H1 (cell line): ENCODE measurements at regions not wholly inside any gene's neighbourhood (a gene's known extent, or its start where the extent isn't known, plus 50 kb on each side); places are given as distances from the start of the nearest gene placed in this dataset.

ENCODE experiments used
- CTCF ChIA-PET: fragments of 300-600 bp; sonication (Branson Sonifier 250); formaldehyde crosslinking; loops from one replicate; lab custom pipeline; 2021; ENCODE audit not compliant: partially characterized antibody; lab: Charles Lee
- POLR2A ChIA-PET: fragments of 300-600 bp; sonication (Branson Sonifier 250); formaldehyde crosslinking; loops from one replicate; lab custom pipeline; 2021; ENCODE audit warnings: inconsistent platforms; ENCODE audit not compliant: partially characterized antibody; lab: Charles Lee
- DNase-seq, 2 experiments: peaks; one replicate each; pipeline versions ENCODE4 v3.0.0 to v3.0.0-alpha.2; 2010 to 2022; ENCODE audit warnings: low spot score in 2 of 2, low read depth in 1 of 2, mixed read lengths in 1 of 2
- FAIRE-seq: peaks from 2 replicates; lab custom pipeline; 2011; peaks lifted over from hg19 to GRCh38; lab: Jason Lieb, UNC
- H2AFZ ChIP-seq: 2 replicates; pipeline ENCODE4 v1.8.1; 2012; ENCODE audit warnings: low read length, inconsistent platforms
- H2AK5ac ChIP-seq: 2 replicates; pipeline ENCODE4 v1.6.1; 2013; ENCODE audit warnings: low read depth, low read length
- H2BK120ac ChIP-seq: replicated peaks from 2 replicates; pipeline ENCODE3; 2013; ENCODE audit warnings: low read depth, low read length, inconsistent platforms
- H2BK12ac ChIP-seq: 2 replicates; pipeline ENCODE4 v1.6.1; 2013; ENCODE audit warnings: low read depth, low read length
- H2BK15ac ChIP-seq: 2 replicates; pipeline ENCODE4 v1.6.1; 2013; ENCODE audit warnings: low read length
- H2BK20ac ChIP-seq: 2 replicates; pipeline ENCODE4 v1.6.1; 2013; ENCODE audit warnings: low read length
- H2BK5ac ChIP-seq: 2 replicates; pipeline ENCODE4 v1.6.1; 2013; ENCODE audit warnings: low read depth, low read length
- H3K14ac ChIP-seq: 2 replicates; pipeline ENCODE4 v1.6.1; 2013; ENCODE audit warnings: inconsistent platforms; ENCODE audit not compliant: insufficient read length
- H3K18ac ChIP-seq: 2 replicates; pipeline ENCODE4 v1.6.1; 2013; ENCODE audit warnings: low read length; ENCODE audit errors: extremely low read depth
- H3K23ac ChIP-seq: 2 replicates; pipeline ENCODE4 v1.6.1; 2013; ENCODE audit warnings: inconsistent platforms; ENCODE audit not compliant: insufficient read length
- H3K23me2 ChIP-seq: 2 replicates; pipeline ENCODE4 v1.6.1; 2013; ENCODE audit warnings: low read depth, low read length
- H3K27ac ChIP-seq: 2 replicates; pipeline ENCODE4 v1.6.1; 2011; ENCODE audit warnings: low read depth, low read length, inconsistent platforms
- H3K27me3 ChIP-seq, 4 experiments: replicated peaks in 1 of 4; 1 replicate in 1 of 4; 2 replicates in 3 of 4; pipeline versions ENCODE4 v1.6.1 to v1.8.1; 2011 to 2013; ENCODE audit warnings: low read length in 3 of 4, mild to moderate bottlenecking in 3 of 4, inconsistent platforms in 2 of 4, mixed read lengths in 2 of 4, moderate library complexity in 1 of 4; ENCODE audit not compliant: control insufficient read depth in 3 of 4, insufficient read depth in 3 of 4; ENCODE audit errors: extremely low read depth in 1 of 4
- H3K36me3 ChIP-seq, 4 experiments: 2 replicates each; pipeline versions ENCODE4 v1.6.1 to v1.8.1; 2011 to 2013; ENCODE audit warnings: mild to moderate bottlenecking in 4 of 4, low read length in 3 of 4, moderate library complexity in 2 of 4, control low read depth in 1 of 4, inconsistent platforms in 1 of 4; ENCODE audit not compliant: insufficient read depth in 4 of 4, control insufficient read depth in 2 of 4
- H3K4ac ChIP-seq: replicated peaks from 2 replicates; pipeline ENCODE3; 2013; ENCODE audit warnings: low read length, low read depth, mixed read lengths, inconsistent platforms; ENCODE audit not compliant: insufficient read length
- H3K4me1 ChIP-seq, 4 experiments: replicated peaks in 1 of 4; 1 replicate in 1 of 4; 2 replicates in 3 of 4; pipeline versions ENCODE4 v1.6.1 to v1.8.1; 2011 to 2013; ENCODE audit warnings: low read length in 3 of 4, inconsistent platforms in 2 of 4, mixed read lengths in 1 of 4; ENCODE audit not compliant: insufficient read depth in 4 of 4, control insufficient read depth in 3 of 4
- H3K4me2 ChIP-seq, 2 experiments: 2 replicates each; pipeline versions ENCODE4 v1.6.1 to v1.8.1; 2011 to 2013; ENCODE audit warnings: low read depth in 2 of 2, low read length in 2 of 2, control low read depth in 1 of 2, inconsistent platforms in 1 of 2, mild to moderate bottlenecking in 1 of 2; ENCODE audit not compliant: insufficient read depth in 1 of 2
- H3K4me3 ChIP-seq, 4 experiments: fragments of 200-600, 300-600 bp in 1 of 4; sonication (generic), shearing (Covaris generic), sonication (Bioruptor Twin) in 1 of 4; 2 replicates each; pipeline versions ENCODE4 v1.5.1 to v1.8.1; 2011 to 2016; ENCODE audit warnings: low read length in 4 of 4, low read depth in 3 of 4, control low read depth in 2 of 4, inconsistent platforms in 2 of 4, mild to moderate bottlenecking in 2 of 4, mixed read lengths in 1 of 4, moderate library complexity in 1 of 4; ENCODE audit not compliant: insufficient read depth in 2 of 4; ENCODE audit errors: extremely low read depth in 1 of 4
- H3K56ac ChIP-seq: replicated peaks from 2 replicates; pipeline ENCODE3; 2013; ENCODE audit warnings: low read depth, mild to moderate bottlenecking, mixed read lengths, low read length, inconsistent platforms; ENCODE audit not compliant: insufficient read length
- H3K79me1 ChIP-seq: 2 replicates; pipeline ENCODE4 v1.6.1; 2013; ENCODE audit warnings: low read depth, low read length, control low read depth
- H3K79me2 ChIP-seq, 2 experiments: 2 replicates each; pipeline versions ENCODE4 v1.6.1 to v1.8.1; 2012 to 2013; ENCODE audit warnings: low read length in 2 of 2, mild to moderate bottlenecking in 2 of 2, inconsistent platforms in 1 of 2; ENCODE audit not compliant: insufficient read depth in 2 of 2, control insufficient read depth in 1 of 2
- H3K9ac ChIP-seq, 4 experiments: replicated peaks in 1 of 4; 1 replicate in 1 of 4; 2 replicates in 3 of 4; pipeline versions ENCODE4 v1.6.1 to v1.8.1; 2011 to 2013; ENCODE audit warnings: low read depth in 3 of 4, low read length in 3 of 4, control low read depth in 2 of 4, mild to moderate bottlenecking in 2 of 4, moderate library complexity in 2 of 4, inconsistent platforms in 1 of 4; ENCODE audit errors: extremely low read depth in 1 of 4
- H3K9me3 ChIP-seq, 2 experiments: 2 replicates each; pipeline versions ENCODE4 v1.6.1 to v1.8.1; 2012 to 2013; ENCODE audit warnings: mild to moderate bottlenecking in 2 of 2, moderate library complexity in 2 of 2, control low read depth in 1 of 2, inconsistent platforms in 1 of 2, low read depth in 1 of 2, low read length in 1 of 2, mixed read lengths in 1 of 2; ENCODE audit not compliant: insufficient read depth in 2 of 2
- H4K20me1 ChIP-seq, 2 experiments: replicated peaks in 1 of 2; 2 replicates each; pipeline versions ENCODE3 to v1.8.1; 2011 to 2013; ENCODE audit warnings: inconsistent platforms in 2 of 2, low read length in 2 of 2, mild to moderate bottlenecking in 1 of 2; ENCODE audit not compliant: insufficient read depth in 2 of 2, control insufficient read depth in 1 of 2
- H4K5ac ChIP-seq: 2 replicates; pipeline ENCODE4 v1.6.1; 2013; ENCODE audit warnings: low read length, low read depth, mixed read lengths, inconsistent platforms; ENCODE audit not compliant: insufficient read length
- H4K8ac ChIP-seq: 2 replicates; pipeline ENCODE4 v1.8.0; 2013; ENCODE audit warnings: mild to moderate bottlenecking, moderate library complexity, low read length, inconsistent platforms; ENCODE audit not compliant: insufficient read depth; ENCODE audit errors: extremely low read depth
- H4K91ac ChIP-seq: replicated peaks from 2 replicates; pipeline ENCODE3; 2013; ENCODE audit warnings: low read length, mixed read lengths, inconsistent platforms; ENCODE audit not compliant: insufficient read length
- EP300 ChIP-seq, 2 experiments: IDR thresholded peaks; 1 replicate in 1 of 2; 2 replicates in 1 of 2; pipeline ENCODE4 v1.6.1; 2011 to 2012; ENCODE audit warnings: low read depth in 2 of 2, low read length in 2 of 2, mild to moderate bottlenecking in 2 of 2, borderline replicate concordance in 1 of 2, inconsistent platforms in 1 of 2, moderate library complexity in 1 of 2
- JUND ChIP-seq: IDR thresholded peaks from 2 replicates; pipeline ENCODE4 v1.6.1; 2011; ENCODE audit warnings: mild to moderate bottlenecking, improper control_type of control experiment, low read length
- KDM1A ChIP-seq: fragments of 200-600, 300-600 bp; sonication (generic); IDR thresholded peaks from 2 replicates; pipeline ENCODE4 v1.7.1; 2016; ENCODE audit warnings: mild to moderate bottlenecking, low read length, borderline replicate concordance
- NANOG ChIP-seq: IDR thresholded peaks from 2 replicates; pipeline ENCODE4 v1.6.1; 2011; ENCODE audit warnings: low read length, low read depth, mild to moderate bottlenecking, inconsistent platforms; ENCODE audit not compliant: insufficient read depth, poor library complexity, severe bottlenecking
- RAD21 ChIP-seq, 2 experiments: IDR thresholded peaks in 1 of 2; conservative IDR thresholded peaks in 1 of 2; 2 replicates each; pipeline ENCODE4 v1.6.1; 2011; ENCODE audit warnings: low read depth in 2 of 2, low read length in 2 of 2, improper control_type of control experiment in 1 of 2, inconsistent platforms in 1 of 2, mild to moderate bottlenecking in 1 of 2, moderate library complexity in 1 of 2
- RXRA ChIP-seq: IDR thresholded peaks from 2 replicates; pipeline ENCODE4 v1.6.1; 2011; ENCODE audit warnings: low read depth, mild to moderate bottlenecking, low read length, moderate library complexity; ENCODE audit not compliant: insufficient read depth
- SIN3A ChIP-seq, 2 experiments: IDR thresholded peaks in 1 of 2; conservative IDR thresholded peaks in 1 of 2; 2 replicates each; pipeline ENCODE4 v1.6.1; 2011 to 2012; ENCODE audit warnings: low read length in 2 of 2, improper control_type of control experiment in 1 of 2, low read depth in 1 of 2, mild to moderate bottlenecking in 1 of 2
- SRF ChIP-seq: IDR thresholded peaks from 2 replicates; pipeline ENCODE4 v1.6.1; 2011; ENCODE audit warnings: mild to moderate bottlenecking, low read depth, low read length, moderate library complexity
- WGBS, 2 experiments: shearing (Covaris generic) in 1 of 2; methylation state at CpG; one replicate each; pipeline versions ENCODE4 v1.1.6 to v1.1.7; 2013 to 2015; ENCODE audit warnings: low lambda C conversion rate in 2 of 2, mixed read lengths in 2 of 2, inconsistent platforms in 1 of 2, low coverage in 1 of 2, missing lambda C conversion rate in 1 of 2; ENCODE audit not compliant: insufficient replicate concordance in 2 of 2, insufficient coverage in 1 of 2, insufficient read length in 1 of 2; ENCODE audit errors: extremely low coverage in 1 of 2, missing lambda C conversion rate in 1 of 2; 5-methylcytosine and 5-hydroxymethylcytosine counted together
- TF ChIP-seq, protein P1 (sequence below): IDR thresholded peaks from 2 replicates; pipeline ENCODE4 v1.6.1; 2012; ENCODE audit warnings: inconsistent platforms
- TF ChIP-seq, protein P2 (sequence below), 3 experiments: IDR thresholded peaks; 1 replicate in 2 of 3; 2 replicates in 1 of 3; pipeline versions ENCODE4 v1.5.1 to v1.6.1; 2011; ENCODE audit warnings: low read length in 3 of 3, mild to moderate bottlenecking in 3 of 3, inconsistent platforms in 2 of 3, low read depth in 1 of 3, moderate library complexity in 1 of 3; ENCODE audit not compliant: insufficient read depth in 1 of 3; ENCODE audit errors: control extremely low read depth in 1 of 3

DNA sequence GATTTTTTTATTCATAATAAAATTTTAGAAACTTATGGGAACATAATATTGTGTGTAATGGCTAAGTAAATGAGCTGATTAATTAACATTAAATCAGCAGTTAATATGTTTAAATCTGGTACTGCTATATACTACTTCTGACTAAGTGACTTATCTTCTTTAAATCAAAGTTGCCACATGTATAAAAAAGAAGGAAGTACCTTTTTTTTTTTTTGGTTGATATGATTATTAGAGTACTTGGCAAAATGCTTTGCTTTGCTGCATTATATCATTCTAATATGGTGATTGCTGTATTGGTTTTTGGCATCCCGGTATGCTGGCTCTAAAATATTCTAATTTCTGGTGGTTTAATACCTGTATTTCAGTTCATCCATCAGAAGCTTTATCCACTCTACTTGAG, 319.1 kb upstream of the RGS6 start:
- Histone ChIP-seq H3K79me1 (no peaks in the 10 kb centered on the region), H3K9ac (no peak overlapping the region), H3K4ac (no peak overlapping the region), H2BK5ac (no peak overlapping the region), H2AFZ (no peak overlapping the region), H3K14ac (no peak overlapping the region), H4K8ac (no peak overlapping the region), H4K91ac (no peak overlapping the region), H2BK15ac (no peak overlapping the region), H2BK120ac (no peak overlapping the region), H3K36me3 (no peaks in the 10 kb centered on the region), H3K18ac (no peak overlapping the region), H3K79me2 (peaks cover 0 to 22% of the 10 kb centered on the region in 2 experiments; a peak in 2 of 4 replicates), H4K5ac (no peak overlapping the region), H3K56ac (no peak overlapping the region), H3K23me2 (no peaks in the 10 kb centered on the region), H4K20me1 (peaks cover 0 to 2% of the 10 kb centered on the region in 2 experiments), H3K9me3 (no peaks in the 10 kb centered on the region), H2BK12ac (no peak overlapping the region), H2AK5ac (no peak overlapping the region), H2BK20ac (no peak overlapping the region), H3K4me1 (peaks cover 0 to 4% (median 0%) of the 10 kb centered on the region in 4 experiments; a peak in 2 of 7 replicates), H3K27ac (no peak overlapping the region), H3K23ac (no peak overlapping the region), H3K4me2 (no peak overlapping the region), H3K27me3 (no peaks in the 10 kb centered on the region), H3K4me3 (no peak overlapping the region)
- POLR2A ChIA-PET: no interaction called here
- FAIRE-seq (no peak), DNase-seq (no peak)
- WGBS, 2 experiments: 91% methylated on average over 1 of the region's 1 CpG; no CpG with 5 or more reads in 1 of the 2 experiments
- CTCF ChIA-PET: interaction anchor here (1.2 to 1.7 kb wide), 2 partner anchors 10 to 41 kb away, joined by 4 to 7 read pairs; no protein-coding TSS in a partner anchor
- no peak for TF ChIP-seq EP300 (IDR thresholded peaks at IDR 0.05; ENCODE audit: borderline replicate concordance in 1 of 2, low read depth in 2 of 2, low read length in 2 of 2)
- TF ChIP-seq, protein P1, sequence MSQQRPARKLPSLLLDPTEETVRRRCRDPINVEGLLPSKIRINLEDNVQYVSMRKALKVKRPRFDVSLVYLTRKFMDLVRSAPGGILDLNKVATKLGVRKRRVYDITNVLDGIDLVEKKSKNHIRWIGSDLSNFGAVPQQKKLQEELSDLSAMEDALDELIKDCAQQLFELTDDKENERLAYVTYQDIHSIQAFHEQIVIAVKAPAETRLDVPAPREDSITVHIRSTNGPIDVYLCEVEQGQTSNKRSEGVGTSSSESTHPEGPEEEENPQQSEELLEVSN: no peak
- TF ChIP-seq RXRA: no peak
- TF ChIP-seq SIN3A (conservative IDR thresholded peaks at IDR 0.05 in 1 of 2, IDR thresholded peaks at IDR 0.05 in 1 of 2; ENCODE audit: low read depth in 1 of 2, low read length in 2 of 2): no peak
- no peak for TF ChIP-seq NANOG
- no peak for TF ChIP-seq SRF
- TF ChIP-seq RAD21 (IDR thresholded peaks at IDR 0.05 in 1 of 2, conservative IDR thresholded peaks at IDR 0.05 in 1 of 2; ENCODE audit: low read depth in 2 of 2, low read length in 2 of 2): no peak
- TF ChIP-seq, protein P2, sequence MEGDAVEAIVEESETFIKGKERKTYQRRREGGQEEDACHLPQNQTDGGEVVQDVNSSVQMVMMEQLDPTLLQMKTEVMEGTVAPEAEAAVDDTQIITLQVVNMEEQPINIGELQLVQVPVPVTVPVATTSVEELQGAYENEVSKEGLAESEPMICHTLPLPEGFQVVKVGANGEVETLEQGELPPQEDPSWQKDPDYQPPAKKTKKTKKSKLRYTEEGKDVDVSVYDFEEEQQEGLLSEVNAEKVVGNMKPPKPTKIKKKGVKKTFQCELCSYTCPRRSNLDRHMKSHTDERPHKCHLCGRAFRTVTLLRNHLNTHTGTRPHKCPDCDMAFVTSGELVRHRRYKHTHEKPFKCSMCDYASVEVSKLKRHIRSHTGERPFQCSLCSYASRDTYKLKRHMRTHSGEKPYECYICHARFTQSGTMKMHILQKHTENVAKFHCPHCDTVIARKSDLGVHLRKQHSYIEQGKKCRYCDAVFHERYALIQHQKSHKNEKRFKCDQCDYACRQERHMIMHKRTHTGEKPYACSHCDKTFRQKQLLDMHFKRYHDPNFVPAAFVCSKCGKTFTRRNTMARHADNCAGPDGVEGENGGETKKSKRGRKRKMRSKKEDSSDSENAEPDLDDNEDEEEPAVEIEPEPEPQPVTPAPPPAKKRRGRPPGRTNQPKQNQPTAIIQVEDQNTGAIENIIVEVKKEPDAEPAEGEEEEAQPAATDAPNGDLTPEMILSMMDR (IDR thresholded peaks at IDR 0.05; ENCODE audit: control extremely low read depth in 1 of 3, insufficient read depth in 1 of 3, low read depth in 1 of 3, low read length in 3 of 3): no peak
- TF ChIP-seq KDM1A: no peak
- TF ChIP-seq JUND: no peak
